ENCODE measurements at regions not wholly inside any gene's neighbourhood (a gene's known extent, or its start where the extent isn't known, plus 50 kb on each side); places are given as distances from the start of the nearest gene placed in this dataset.

DNA sequence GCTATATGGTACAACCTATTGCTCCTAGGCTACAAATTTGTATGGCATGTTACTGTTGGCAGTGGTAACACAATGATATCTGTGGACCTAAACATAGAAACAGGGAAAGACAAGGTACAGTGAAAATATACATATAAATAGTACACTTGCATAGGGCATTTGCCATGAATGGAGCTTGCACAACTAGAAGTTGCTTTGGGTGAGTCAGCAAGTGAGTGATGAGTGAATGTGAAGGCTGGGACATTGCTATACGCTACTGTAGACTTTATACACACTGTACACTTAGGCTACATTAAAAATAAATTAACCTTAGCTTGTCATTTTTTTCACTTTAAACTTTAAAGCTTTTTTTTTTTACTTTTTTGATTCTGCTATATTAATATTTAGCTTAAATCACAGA lies 500.0 kb upstream of the SETBP1 start:
- Histone ChIP-seq H3K4me1 (ENCODE audit: control insufficient read depth in 2 of 2, insufficient read depth in 2 of 2, low read length in 2 of 2) (no peaks in the 10 kb centered on the region), H3K9ac (ENCODE audit: low read length) (no peak overlapping the region), H3K4me3 (ENCODE audit: control extremely low read depth in 1 of 5, extremely low read depth in 1 of 5, insufficient read depth in 1 of 5, low read depth in 2 of 5, low read length in 4 of 5) (no peak overlapping the region), H3K79me2 (ENCODE audit: control insufficient read depth, insufficient read depth, low read length) (no peaks in the 10 kb centered on the region), H2AFZ (ENCODE audit: insufficient read depth, low read depth, low read length, poor library complexity, severe bottlenecking) (no peak overlapping the region), H3K9me3 (ENCODE audit: control extremely low read depth in 1 of 3, control insufficient read depth in 2 of 3, insufficient read depth in 1 of 3, low read length in 2 of 3) (no peaks in the 10 kb centered on the region), H3K27ac (ENCODE audit: low read length in 2 of 2) (no peak overlapping the region), H3K27me3 (replicated peaks in 1 of 4; ENCODE audit: control extremely low read depth in 1 of 4, control insufficient read depth in 3 of 4, insufficient read depth in 4 of 4, low read length in 3 of 4) (no peaks in the 10 kb centered on the region), H3K36me3 (replicated peaks in 1 of 2; ENCODE audit: control extremely low read depth in 1 of 2, control insufficient read depth in 1 of 2, extremely low read depth in 1 of 2, insufficient read depth in 2 of 2, low read length in 1 of 2) (no peaks in the 10 kb centered on the region), H3K4me2 (replicated peaks; ENCODE audit: low read depth, low read length, poor library complexity, severe bottlenecking) (no peak overlapping the region), H4K20me1 (ENCODE audit: control insufficient read depth, insufficient read depth, low read length, poor library complexity, severe bottlenecking) (no peaks in the 10 kb centered on the region)
- H3K4me3 Mint-ChIP-seq, result no peak overlapping the region
- WGBS (ENCODE audit: insufficient coverage), result no CpG with 5 or more reads among the region's 1 CpG
- H3K27me3 Mint-ChIP-seq, result peaks cover 7% of the 10 kb centered on the region
- POLR2A ChIA-PET, result no interaction called here
- H3K4me1 Mint-ChIP-seq, result no peaks in the 10 kb centered on the region
- CTCF ChIA-PET, result no interaction called here
- H3K9me3 Mint-ChIP-seq (ENCODE audit: insufficient read depth), result no peaks in the 10 kb centered on the region
- ATAC-seq (ENCODE audit: low read depth), result no peak
- intact Hi-C loops (cut with micrococcal nuclease), result no loop called here
- no peak overlapping the region for H3K27ac Mint-ChIP-seq
- TF ChIP-seq EZH2 (IDR thresholded peaks at IDR 0.05; ENCODE audit: borderline replicate concordance, insufficient read depth, low read depth, low read length, poor library complexity, severe bottlenecking), result no peak
- TF ChIP-seq, protein P1, sequence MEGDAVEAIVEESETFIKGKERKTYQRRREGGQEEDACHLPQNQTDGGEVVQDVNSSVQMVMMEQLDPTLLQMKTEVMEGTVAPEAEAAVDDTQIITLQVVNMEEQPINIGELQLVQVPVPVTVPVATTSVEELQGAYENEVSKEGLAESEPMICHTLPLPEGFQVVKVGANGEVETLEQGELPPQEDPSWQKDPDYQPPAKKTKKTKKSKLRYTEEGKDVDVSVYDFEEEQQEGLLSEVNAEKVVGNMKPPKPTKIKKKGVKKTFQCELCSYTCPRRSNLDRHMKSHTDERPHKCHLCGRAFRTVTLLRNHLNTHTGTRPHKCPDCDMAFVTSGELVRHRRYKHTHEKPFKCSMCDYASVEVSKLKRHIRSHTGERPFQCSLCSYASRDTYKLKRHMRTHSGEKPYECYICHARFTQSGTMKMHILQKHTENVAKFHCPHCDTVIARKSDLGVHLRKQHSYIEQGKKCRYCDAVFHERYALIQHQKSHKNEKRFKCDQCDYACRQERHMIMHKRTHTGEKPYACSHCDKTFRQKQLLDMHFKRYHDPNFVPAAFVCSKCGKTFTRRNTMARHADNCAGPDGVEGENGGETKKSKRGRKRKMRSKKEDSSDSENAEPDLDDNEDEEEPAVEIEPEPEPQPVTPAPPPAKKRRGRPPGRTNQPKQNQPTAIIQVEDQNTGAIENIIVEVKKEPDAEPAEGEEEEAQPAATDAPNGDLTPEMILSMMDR (IDR thresholded peaks at IDR 0.05), result no peak
- DNase-seq, result no peak

DNA sequence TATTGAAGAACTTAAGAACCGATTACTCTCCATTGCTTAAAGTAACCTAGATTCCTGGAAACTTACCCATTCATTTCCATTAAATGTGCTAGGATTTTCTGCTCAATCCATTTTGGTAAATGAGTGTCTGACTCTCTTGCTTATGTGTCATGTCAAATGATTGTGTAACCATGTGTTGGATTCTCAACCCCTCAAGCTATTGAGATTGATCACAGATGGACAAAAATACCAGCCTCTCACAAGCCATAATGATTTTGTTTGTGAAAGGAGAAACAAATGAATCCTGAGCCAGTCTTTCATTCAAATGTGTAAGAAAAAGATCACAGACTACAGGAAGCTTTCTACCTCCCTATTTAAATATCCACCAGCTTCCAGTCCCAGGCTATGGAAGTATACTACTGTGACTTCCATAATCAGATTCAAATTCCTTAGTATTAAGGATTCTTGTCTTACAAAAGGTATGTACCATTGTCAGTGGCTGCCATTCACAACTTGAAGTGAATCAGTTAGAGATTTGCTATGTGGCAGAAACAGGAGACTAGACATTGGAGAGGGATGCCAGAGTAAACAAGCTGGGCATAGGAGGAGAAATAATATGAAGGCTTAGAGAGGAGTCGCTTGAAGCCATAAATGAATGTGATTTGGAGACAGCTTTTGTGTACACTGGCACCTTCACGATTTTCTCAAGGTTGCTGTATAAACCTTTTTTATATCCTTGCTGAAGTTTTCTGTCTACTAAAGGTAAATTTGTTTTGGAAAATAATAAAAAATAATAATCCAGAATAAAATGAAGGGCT lies 498.5 kb upstream of the SETBP1 start:
- H3K27ac ChIP-seq (ENCODE audit: low read length in 2 of 2), result no peak overlapping the region
- Mint-ChIP-seq H3K4me1 (no peaks in the 10 kb centered on the region), H3K27ac (no peak overlapping the region), H3K4me3 (no peak overlapping the region), H3K27me3 (peaks cover 3% of the 10 kb centered on the region), H3K9me3 (ENCODE audit: insufficient read depth) (no peaks in the 10 kb centered on the region)
- no peak overlapping the region for H3K9ac ChIP-seq (ENCODE audit: low read length)
- no peaks in the 10 kb centered on the region for H3K79me2 ChIP-seq (ENCODE audit: control insufficient read depth, insufficient read depth, low read length)
- no peak for ATAC-seq (ENCODE audit: low read depth)
- H4K20me1 ChIP-seq (ENCODE audit: control insufficient read depth, insufficient read depth, low read length, poor library complexity, severe bottlenecking), result no peaks in the 10 kb centered on the region
- DNase-seq, result no peak
- H3K4me3 ChIP-seq (ENCODE audit: control extremely low read depth in 1 of 5, extremely low read depth in 1 of 5, insufficient read depth in 1 of 5, low read depth in 2 of 5, low read length in 4 of 5), result no peak overlapping the region
- no peak overlapping the region for H2AFZ ChIP-seq (ENCODE audit: insufficient read depth, low read depth, low read length, poor library complexity, severe bottlenecking)
- no CpG with 5 or more reads among the region's 3 CpGs for WGBS (ENCODE audit: insufficient coverage)
- H3K4me2 ChIP-seq (replicated peaks; ENCODE audit: low read depth, low read length, poor library complexity, severe bottlenecking), result no peak overlapping the region
- H3K36me3 ChIP-seq (replicated peaks in 1 of 2; ENCODE audit: control extremely low read depth in 1 of 2, control insufficient read depth in 1 of 2, extremely low read depth in 1 of 2, insufficient read depth in 2 of 2, low read length in 1 of 2), result no peaks in the 10 kb centered on the region
- no peaks in the 10 kb centered on the region for H3K27me3 ChIP-seq (replicated peaks in 1 of 4; ENCODE audit: control extremely low read depth in 1 of 4, control insufficient read depth in 3 of 4, insufficient read depth in 4 of 4, low read length in 3 of 4)
- TF ChIP-seq EZH2 (IDR thresholded peaks at IDR 0.05; ENCODE audit: borderline replicate concordance, insufficient read depth, low read depth, low read length, poor library complexity, severe bottlenecking), result no peak
- TF ChIP-seq, protein P1 (IDR thresholded peaks at IDR 0.05), result no peak
- intact Hi-C loops (cut with micrococcal nuclease), result no loop called here
- no peaks in the 10 kb centered on the region for H3K9me3 ChIP-seq (ENCODE audit: control extremely low read depth in 1 of 3, control insufficient read depth in 2 of 3, insufficient read depth in 1 of 3, low read length in 2 of 3)
- POLR2A ChIA-PET, result no interaction called here
- H3K4me1 ChIP-seq (ENCODE audit: control insufficient read depth in 2 of 2, insufficient read depth in 2 of 2, low read length in 2 of 2), result no peaks in the 10 kb centered on the region
- CTCF ChIA-PET, result no interaction called here

Data from B cell (primary cell).